Esophagus squamous epithelium (tissue), 4 donors: ENCODE measurements at regions not wholly inside any gene's neighbourhood (a gene's known extent, or its start where the extent isn't known, plus 50 kb on each side); places are given as distances from the start of the nearest gene placed in this dataset.

ENCODE experiments used
- POLR2A ChIP-seq, 4 donors: fragments of 450-650 bp; IDR thresholded peaks; one replicate each; pipeline ENCODE4 v1.6.1; 2017; ENCODE audit warnings: antibody characterized with exemption in 4 of 4, mild to moderate bottlenecking in 4 of 4, moderate library complexity in 3 of 4
- TF ChIP-seq, protein P1 (sequence below), 6 experiments: fragments of 450-650 bp in 4 of 6; fragments of 200-600 bp in 2 of 6; sonication (generic) in 2 of 6; IDR thresholded peaks; one replicate each; pipeline ENCODE4 v1.5.1; 2016 to 2019; ENCODE audit warnings: antibody characterized with exemption in 6 of 6, mild to moderate bottlenecking in 4 of 6, moderate library complexity in 4 of 6

DNA sequence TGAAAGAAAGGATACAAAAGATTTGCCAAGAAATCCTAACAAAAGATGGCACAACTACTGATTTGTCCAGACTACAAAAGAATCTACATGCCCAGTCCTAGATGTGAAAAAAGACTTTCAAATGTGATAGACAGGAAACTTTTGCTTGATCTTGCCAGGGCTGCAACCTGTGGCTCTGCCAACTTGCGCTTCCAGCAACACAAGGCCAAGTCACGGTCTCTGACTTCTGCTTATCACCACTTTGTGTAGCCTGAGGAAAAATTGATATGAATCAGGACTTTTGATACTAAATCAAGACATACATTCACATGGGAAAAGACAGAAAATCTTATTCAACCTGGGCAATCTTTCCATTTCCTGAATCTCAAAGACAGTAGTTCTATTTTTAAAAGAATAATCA, 366.0 kb downstream of the RAB38 start:
- TF ChIP-seq, protein P1, sequence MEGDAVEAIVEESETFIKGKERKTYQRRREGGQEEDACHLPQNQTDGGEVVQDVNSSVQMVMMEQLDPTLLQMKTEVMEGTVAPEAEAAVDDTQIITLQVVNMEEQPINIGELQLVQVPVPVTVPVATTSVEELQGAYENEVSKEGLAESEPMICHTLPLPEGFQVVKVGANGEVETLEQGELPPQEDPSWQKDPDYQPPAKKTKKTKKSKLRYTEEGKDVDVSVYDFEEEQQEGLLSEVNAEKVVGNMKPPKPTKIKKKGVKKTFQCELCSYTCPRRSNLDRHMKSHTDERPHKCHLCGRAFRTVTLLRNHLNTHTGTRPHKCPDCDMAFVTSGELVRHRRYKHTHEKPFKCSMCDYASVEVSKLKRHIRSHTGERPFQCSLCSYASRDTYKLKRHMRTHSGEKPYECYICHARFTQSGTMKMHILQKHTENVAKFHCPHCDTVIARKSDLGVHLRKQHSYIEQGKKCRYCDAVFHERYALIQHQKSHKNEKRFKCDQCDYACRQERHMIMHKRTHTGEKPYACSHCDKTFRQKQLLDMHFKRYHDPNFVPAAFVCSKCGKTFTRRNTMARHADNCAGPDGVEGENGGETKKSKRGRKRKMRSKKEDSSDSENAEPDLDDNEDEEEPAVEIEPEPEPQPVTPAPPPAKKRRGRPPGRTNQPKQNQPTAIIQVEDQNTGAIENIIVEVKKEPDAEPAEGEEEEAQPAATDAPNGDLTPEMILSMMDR (IDR thresholded peaks at IDR 0.05) = no peak
- no peak for TF ChIP-seq POLR2A (IDR thresholded peaks at IDR 0.05)
